Activated T-cell treated with anti-CD3 and anti-CD28 coated beads for 48 hours (primary cell): ENCODE measurements at regions not wholly inside any gene's neighbourhood (a gene's known extent, or its start where the extent isn't known, plus 50 kb on each side); places are given as distances from the start of the nearest gene placed in this dataset.
"Not testable (repeated sequence)": the region's sequence is repeated elsewhere in the genome, so short reads cannot be mapped to it uniquely, and the experiment has no call there.

Source experiments
- DNase-seq: peaks from one replicate; pipeline ENCODE4 v3.0.0-alpha.2; 2020; ENCODE audit warnings: low read depth

DNA sequence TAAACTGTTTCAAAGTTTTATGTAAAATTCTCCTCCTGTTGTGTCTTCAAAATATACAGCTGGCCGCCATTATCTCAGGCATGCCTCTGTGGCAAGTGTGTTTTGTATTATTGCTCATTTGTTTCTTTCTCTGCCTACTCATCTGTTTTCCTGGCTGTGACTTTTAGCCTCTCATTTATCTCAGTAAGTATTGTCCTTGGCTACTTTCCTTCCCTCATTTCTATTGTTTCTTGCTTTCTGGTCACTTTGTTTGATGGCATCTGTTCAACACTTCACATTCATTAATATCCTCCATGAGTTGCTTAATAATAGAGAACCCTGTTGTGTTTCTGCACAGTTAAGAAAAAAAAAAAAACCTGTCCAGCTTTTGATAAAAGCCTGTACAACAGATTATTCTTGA lies 869.4 kb downstream of the PCDH17 start:
- no peak for DNase-seq

DNA sequence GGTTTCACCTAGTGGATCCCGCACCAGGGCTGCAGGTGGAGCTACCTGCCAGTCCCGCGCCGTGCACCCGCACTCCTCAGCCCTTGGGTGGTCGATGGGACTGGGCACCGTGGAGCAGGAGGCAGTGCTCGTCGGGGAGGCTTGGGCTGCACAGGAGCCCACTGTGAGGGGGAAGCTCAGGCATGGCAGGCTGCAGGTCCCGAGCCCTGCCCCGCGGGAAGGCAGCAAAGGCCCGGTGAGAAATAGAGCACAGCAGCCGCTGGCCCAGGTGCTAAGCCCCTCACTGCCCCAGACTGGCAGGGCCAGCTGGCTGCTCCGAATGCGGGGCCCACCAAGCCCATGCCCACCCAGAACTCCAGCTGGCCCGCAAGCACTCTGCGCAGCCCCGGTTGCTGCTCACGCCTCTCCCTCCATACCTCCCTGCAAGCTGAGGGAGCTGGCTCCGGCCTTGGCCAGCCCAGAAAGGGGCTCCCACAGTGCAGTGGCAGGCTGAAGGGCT lies 872.7 kb downstream of the PCDH17 start:
- not testable (repeated sequence) for DNase-seq

DNA sequence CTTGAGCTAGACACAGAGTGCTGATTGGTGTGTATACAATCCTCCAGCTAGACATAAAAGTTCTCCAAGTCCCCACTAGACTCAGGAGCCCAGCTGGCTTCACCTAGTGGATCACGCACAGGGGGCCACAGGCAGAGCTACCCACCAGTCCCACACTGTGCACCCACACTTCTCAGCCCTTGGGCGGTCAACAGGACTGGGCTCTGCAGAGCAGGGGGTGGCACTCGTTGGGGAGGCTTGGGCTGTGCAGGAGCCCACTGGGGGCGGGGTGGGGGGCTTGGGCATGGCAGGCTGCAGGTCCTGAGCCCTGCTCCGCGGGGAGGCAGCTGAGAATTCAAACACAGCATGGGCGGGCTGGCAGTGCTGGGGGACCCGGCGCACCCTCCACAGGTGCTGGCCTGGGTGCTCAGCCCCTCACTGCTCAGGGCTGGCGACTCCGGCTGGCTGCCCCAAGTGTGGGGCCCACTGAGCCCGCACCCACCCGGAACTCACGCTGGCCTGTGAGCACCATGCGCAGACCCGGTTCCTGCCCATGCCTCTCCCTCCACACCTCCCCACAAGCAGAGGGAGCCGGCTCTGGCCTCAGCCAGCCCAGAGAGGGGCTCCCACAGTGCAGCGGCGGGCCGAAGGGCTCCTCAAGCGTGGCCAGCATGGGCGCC lies 873.8 kb downstream of the PCDH17 start:
- DNase-seq, result not testable (repeated sequence)

DNA sequence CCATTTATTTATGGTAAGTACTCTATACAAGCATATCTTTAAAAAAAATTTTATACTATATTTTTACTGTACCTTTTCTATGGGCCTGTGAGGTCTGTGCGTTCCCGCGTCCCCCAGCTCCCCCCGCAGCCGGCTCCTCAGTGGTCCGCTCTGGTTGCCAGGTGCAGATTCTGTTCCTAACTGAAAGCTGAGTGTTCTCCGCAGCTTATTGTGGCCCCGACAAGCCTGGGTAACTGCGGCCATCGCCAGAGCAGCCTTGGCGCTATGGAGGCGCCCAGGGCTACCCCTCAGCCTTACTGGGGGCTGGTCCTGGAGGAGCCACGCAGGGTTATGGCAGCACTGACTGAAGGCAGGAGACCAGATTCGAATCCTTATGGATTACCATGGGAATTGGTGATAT lies 896.8 kb downstream of the PCDH17 start:
- DNase-seq, result no peak

DNA sequence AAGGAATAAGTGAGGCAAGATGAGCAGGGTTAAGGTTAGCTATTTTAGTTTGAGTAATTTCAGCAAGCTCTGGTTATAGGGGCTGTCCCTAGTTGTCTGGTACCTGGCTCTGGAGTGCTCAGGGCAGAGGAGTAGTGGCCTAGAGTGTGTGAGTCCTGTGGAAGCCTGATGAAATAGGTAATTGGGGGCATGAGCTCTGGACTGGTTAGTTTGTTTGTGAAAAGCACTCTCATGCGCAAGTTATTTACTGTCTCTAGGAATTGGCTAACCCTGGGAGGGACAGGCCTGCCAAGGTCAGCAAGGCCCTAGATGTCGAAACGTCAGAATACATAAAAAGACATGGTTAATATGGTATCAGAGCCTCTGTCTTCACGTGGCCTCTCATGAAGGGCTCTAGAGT lies 900.1 kb downstream of the PCDH17 start:
- no peak for DNase-seq

DNA sequence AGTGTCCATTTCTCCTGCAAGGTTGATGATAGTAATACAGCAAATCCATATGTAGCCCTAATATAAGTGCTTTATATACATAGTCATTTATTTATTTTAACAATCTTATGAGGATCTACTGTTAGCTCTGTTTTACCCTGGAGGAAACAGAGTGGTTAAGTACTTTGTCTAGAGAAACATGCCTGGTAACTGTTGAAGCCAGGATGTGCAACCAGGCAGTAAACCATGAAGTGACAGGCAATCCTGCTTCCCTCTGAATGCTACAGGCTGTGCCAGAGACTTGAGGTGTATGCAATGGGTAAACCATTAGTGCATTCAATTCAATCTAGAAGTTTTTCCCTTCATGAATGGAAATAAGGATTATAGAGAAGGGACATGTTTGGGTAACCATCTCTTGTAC lies 911.0 kb downstream of the PCDH17 start:
- no peak for DNase-seq

DNA sequence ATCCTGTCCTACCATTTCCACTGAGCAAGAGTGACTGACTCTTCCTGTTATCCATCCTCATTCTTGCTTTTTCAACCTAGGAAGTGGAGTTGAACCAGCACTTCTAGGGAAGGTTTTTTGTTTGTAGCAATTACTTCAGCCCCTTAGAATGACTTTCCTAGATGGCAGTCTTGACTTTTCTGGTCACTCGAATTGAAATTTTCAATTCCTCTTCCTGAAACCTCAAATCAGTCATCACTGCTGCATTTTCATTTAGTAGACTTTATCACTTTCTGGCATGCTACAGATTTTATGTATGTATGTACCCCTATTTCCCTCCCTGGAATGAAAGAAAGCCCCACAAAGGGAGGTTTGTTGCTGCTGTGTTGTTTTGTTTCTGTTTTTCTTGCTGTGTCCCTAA lies 915.9 kb downstream of the PCDH17 start:
- DNase-seq, result no peak

DNA sequence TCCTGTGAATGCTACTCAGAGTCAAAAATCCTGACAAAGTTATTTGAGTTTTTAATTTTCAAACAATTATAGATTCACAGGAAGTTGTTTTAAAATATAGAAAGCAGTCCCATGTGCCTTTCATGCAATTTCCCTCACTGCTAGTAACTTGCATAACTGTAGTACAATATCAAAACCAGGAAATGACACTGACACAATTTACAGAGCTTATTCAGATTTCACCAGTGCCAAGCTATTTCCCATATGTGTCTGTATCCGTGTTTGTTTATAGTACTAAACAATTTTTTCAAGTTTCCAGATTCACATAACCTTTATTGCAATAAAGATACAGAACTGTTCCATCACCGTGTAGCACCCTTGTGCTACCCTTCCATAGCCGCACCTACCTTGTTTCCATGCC lies 934.6 kb downstream of the PCDH17 start:
- no peak for DNase-seq

DNA sequence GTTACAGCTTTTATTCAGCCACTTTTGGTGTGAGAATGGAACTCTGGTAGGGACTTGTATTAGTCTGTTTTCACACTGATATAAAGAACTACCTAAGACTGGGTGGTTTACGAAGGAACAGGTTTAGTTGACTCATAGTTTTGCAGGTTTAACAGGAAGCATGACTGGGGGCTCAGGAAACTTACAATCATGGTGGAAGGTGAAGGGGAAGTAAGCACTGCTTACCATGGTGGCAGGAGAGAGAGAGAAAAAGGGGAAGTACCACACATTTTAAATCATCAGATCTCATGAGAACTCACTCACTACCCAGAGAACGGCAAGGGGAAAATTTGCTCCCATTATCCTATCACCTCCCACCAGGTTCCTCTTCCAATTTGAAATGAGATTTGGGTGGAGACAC lies 942.2 kb downstream of the PCDH17 start:
- no peak for DNase-seq

DNA sequence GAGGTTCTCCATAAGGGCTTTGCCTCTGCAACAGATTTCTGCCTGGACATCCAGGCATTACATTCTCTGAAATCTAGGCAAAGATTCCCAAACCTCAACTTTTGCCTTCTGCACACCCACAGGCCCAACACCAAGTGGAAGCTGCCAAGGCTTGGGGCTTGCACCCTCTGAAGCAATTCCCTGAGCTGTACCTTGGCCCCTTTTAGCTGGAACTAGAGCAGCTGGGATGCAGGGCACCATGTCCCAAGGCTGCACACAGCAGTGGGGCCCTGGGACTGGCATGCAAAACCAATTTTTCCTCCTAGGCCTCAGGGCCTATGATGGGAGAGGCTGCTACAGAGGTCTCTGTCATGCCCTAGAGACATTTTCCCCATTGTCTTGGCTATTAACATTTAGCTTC lies 943.2 kb downstream of the PCDH17 start:
- no peak for DNase-seq

DNA sequence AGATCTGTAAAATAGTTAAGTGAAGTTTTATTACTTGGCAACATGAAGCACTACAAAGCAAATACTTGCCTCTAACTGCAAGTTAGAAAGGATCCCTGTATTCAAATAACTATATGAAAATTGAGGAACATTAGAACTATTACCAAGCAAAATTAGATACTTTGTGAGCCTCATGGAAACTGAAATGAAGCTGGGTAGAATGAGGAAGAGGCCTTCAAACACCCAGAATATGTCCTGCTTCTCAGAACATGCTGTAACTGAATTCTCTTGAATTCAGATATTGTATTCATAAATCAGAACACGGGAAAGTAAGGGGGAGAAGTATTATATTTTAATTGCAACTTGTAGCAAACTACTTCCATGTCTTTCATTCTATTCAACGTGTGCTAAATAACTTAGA lies 947.9 kb downstream of the PCDH17 start:
- DNase-seq, result no peak

DNA sequence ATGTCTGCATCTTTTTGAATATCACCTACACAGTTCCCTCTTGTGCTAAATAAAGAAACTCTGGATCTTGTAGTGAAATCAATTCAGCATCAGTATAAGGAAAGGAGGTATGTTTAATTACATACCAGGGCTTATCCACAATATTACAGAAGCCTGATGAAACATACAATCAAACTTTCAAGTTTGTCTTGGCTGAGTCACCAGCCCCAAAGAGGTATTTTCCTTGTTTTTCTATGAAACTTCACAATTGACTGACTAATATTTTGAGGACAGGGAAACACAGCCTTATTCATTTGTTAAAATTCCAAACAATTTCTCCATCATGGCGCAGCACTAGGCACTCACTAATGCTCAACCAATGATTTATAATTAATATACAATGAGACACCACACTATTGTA lies 952.4 kb downstream of the PCDH17 start:
- no peak for DNase-seq

DNA sequence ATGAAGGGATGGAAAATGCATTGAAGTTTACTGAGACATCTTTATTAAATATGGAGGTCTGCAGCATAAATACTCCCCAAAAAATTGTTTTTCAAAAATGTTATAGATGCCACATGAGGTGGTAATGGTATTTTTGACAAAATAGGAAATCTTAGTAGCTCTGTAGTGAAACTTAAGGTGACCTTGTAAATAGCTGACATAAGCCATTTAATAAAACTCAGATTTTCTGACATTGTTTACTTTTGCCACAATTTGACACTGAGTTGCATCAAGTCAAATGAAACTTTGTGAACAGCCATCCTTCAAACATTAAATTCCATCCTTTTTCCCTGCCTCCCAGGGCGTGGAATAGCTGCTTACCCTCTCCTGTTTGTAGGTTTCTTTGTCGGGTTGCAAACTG lies 953.1 kb downstream of the PCDH17 start:
- DNase-seq, result no peak

DNA sequence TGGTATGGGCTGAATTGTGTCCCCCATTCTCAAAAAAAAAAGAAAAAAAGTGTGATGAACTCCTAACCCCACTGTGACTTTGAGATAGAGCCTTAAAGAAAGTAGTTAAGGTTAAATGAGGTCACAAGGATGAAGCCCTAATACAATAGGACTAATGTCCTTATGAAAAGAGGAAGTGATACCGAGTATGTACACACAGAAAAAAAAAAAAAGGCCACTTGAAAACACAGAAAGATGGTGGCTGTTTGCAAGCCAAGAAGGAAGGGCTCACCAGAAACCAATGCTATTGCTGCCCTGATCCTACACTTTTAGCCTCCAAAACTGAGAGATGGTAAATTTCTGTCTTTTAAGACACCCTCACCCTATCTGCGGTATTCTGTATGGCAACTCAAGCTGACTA lies 955.6 kb downstream of the PCDH17 start:
- DNase-seq, result no peak

DNA sequence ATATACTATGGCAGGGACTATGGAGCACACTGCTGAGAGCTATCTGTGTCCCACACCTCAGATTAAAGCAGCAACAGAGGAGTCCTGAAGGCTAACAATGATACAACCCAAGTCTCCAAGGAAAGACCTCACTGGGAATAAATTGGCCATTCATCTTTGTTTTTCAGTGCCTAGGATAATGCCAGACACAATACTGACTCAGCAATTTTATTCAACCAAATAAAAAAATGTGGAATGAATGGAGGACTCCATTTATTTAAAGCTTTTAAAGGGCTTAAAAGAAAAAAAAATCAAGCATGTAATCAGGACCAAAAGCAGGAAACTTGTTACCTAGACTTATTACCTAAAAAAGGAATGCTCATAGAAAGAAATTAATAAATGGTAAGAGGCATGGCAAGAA lies 960.5 kb downstream of the PCDH17 start:
- no peak for DNase-seq

DNA sequence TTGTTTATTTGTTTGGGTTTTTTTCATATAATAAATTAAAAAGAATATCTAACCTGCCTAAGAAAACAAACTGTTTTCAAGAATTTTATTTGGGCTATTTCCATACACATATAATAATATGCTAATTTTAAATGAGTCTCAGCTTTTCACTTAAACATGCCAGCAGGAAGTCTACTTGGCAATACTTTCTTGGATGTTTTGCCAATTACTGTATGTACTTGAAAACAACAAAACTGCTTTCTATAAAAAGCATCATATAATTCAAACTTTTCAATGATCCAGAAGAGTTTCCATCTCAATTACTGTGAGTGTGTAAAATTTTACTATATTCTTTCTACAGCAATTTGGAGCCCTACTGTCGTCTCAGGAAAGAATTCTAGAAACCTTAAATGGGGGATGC lies 961.2 kb downstream of the PCDH17 start:
- DNase-seq, result no peak

DNA sequence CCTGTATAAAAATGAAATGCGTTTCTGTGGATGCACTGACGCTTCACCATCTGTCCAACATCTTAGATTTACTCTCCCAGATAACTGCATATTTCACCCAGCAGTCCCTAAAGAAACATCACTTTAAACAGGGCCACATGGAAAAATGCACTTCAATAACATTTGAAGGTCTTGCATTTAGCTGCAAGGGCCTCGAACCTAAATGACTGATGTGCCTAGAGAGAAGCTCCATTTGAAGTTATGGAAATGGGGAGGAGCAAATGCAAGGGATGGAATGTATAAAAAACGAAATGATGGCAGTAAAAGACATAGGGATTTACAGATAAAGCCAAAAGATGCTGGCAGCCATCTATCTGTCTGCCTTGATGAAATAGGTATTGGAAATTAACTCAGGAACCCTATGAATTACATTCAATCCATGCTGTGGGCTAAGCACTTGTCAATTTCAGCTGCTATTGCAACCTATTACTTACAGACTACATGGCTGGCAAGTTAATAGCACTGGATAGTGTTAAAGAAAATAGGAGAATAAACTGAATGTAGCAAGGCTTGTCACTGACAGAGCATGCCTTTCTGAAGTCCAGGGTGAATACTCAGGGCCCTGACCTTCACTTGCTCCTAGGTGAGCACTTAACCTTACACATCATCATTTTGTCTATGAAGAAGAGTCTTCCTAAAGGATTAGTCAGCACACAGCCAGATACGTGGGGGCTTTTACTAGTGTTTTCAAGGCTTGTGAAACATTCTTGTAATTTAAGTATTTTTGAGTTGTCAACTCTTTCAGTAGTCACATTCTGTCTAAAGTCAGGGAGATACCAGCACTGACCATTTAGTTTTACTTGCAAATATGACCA lies 963.4 kb downstream of the PCDH17 start:
- no peak for DNase-seq

DNA sequence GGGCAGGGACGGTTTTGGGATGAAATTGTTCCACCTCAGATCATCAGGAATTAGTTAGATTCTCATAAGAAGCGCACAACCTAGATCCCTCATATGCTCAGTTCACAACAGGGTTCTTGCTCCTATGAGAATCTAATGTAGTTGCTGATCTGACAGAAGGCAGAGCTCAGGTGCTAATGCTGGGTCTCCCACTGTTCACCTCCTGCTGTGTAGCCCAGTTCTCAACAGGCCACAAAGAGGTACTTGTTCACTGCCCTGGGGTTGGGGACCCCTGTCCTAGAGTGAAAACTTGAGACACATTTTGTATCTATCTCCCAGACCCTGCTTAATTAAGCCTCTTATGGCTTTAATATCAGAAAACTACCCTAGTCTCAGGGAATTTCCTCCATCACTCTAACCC lies 966.0 kb downstream of the PCDH17 start:
- DNase-seq, result no peak

DNA sequence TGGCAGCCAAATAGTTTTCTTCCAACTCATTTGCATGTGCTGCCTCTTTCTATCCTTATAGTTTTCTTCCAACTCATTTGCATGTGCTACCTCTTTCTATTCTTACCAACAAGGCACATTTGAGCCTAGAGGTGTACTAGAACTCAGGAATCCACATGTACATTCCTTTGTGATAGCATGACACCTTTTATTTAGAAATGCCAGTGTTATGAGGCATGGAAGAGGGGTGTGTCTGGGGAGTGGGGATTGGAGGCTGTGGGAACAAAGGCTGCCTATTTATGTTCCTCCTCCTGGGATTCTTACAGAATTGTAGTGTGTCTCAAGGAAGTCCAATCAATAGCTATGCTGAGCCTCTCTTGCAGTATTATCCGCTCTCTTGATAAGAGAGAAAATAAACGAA lies 966.7 kb downstream of the PCDH17 start:
- no peak for DNase-seq

DNA sequence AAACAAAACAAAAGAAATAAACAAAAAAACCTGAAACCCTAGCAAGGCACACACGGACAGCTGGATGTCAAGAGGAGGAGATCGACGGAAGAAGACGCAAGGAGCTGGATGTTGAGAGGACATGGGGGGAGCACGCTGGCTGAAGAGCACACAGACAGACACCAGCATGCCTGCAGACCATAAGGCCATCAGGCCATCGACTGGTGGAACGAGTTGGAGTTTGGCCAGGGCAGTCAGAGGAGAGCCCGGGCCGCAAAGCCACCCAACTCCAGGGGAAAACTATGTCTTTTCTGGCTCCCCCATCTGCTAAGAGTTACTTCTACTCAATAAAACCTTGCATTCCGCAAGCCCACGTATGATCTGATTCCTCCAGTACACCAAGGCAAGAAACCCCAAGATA lies 979.6 kb downstream of the PCDH17 start:
- no peak for DNase-seq

DNA sequence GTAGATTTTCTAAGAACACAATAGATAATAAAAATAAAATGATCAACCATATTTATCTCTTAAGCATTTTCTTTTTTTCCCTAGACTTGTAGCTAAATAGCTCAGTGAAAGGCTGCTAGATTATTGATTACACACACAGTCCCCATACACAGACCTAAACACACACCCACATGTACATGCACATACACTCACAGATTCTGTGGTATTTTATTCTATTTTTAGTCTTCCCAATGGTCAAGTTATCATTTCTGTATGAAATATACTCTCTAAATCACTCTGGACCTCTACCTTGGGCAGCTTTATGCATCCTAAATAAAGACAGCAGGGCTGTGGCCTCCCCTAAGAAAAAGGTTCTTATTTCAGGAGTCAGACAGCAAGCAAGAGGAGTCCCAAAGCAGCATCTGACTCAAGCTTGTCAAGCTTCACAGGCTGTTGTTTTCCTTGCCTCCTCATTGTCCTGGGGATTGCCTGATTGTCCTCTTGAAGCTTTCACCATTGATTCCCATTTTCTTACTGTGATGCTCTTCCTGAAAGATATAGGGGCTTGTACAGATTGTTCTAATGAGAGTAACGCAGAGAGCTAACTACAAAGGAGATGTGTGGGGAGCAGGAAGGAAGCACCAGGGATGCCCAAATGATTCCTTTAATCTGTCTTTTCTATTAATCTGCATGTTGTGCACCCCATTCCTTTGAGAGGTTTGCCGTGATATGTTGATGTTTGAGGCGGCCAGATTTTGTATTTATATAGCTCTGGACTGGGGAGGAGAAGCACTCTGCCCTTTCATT lies 986.5 kb downstream of the PCDH17 start:
- DNase-seq, result no peak

DNA sequence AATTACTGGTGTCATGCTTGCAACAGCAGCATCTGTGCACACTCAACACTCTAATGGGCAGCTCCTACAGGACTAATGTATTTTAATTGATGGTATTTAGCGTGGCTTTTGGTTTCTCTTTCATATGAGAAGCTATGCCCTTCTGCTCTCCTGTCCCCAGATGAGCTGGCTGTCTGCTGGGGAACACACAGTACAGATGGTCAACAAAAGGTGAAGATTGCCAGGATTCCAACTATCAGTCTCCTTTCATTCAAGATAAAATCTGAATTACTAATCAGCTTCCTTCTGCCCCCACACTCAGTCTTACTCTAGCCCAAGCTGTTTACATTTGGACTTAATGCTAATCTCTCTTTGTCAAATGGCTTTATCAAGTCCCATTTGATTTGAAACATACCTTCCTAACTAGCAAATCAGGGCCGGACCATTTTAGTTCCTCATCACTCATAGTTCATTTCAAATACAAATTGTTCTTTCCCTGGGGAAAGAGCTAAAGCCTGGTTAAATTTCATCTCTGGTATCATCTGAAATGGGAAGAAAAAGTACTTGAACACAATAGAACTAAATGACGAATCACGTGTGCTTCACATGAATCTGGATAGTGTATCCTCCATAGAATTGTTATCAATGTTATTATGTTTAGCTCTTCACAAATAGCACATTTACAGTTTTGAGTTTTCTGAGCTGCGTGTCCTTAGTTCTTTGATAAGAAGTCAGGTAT lies 988.0 kb downstream of the PCDH17 start:
- DNase-seq, result no peak
